SK-N-SH treated with all-trans-retinoic acid at 6 μM for 48 hours (cell line): ENCODE measurements at regions not wholly inside any gene's neighbourhood (a gene's known extent, or its start where the extent isn't known, plus 50 kb on each side); places are given as distances from the start of the nearest gene placed in this dataset.

Experiments
- ATAC-seq: fragments of 200-7000 bp; cut with Tn5 transposase; 3 replicates; pipeline ENCODE4 v1.9.1; 2020; ENCODE audit warnings: mild to moderate bottlenecking, moderate library complexity
- ARNTL ChIP-seq: fragments of 450-650 bp; formaldehyde crosslinking; IDR thresholded peaks from 2 replicates; pipeline ENCODE4 v1.5.0; 2020; ENCODE audit warnings: low read depth, mild to moderate bottlenecking, moderate library complexity, borderline replicate concordance
- CREB5 ChIP-seq: fragments of 250-450 bp; sonication (Bioruptor Pico); IDR thresholded peaks from 2 replicates; pipeline ENCODE4 v1.5.1; 2020; ENCODE audit warnings: low read depth, mild to moderate bottlenecking, moderate library complexity
- CSDC2 ChIP-seq: fragments of 250-450 bp; sonication (Bioruptor Pico); IDR thresholded peaks from 2 replicates; pipeline ENCODE4 v1.5.0; 2020; ENCODE audit warnings: mild to moderate bottlenecking, moderate library complexity
- CSRNP3 ChIP-seq: fragments of 250-450 bp; sonication (Bioruptor Pico); IDR thresholded peaks from 2 replicates; pipeline ENCODE4 v1.5.1; 2021; ENCODE audit warnings: mild to moderate bottlenecking, moderate library complexity
- ESRRG ChIP-seq: fragments of 250-450 bp; sonication (Bioruptor Pico); IDR thresholded peaks from 2 replicates; pipeline ENCODE4 v1.6.1; 2021; ENCODE audit warnings: mild to moderate bottlenecking
- GLIS3 ChIP-seq: fragments of 250-450 bp; sonication (Bioruptor Pico); IDR thresholded peaks from 2 replicates; pipeline ENCODE4 v1.5.0; 2020; ENCODE audit warnings: mild to moderate bottlenecking, moderate library complexity
- ISL1 ChIP-seq: fragments of 250-450 bp; sonication (Bioruptor Pico); IDR thresholded peaks from 2 replicates; pipeline ENCODE4 v2.1.2; 2022; ENCODE audit warnings: mild to moderate bottlenecking, moderate library complexity
- OSR1 ChIP-seq: fragments of 250-450 bp; sonication (Bioruptor Pico); IDR thresholded peaks from 2 replicates; pipeline ENCODE4 v1.8.0; 2022; ENCODE audit warnings: moderate library complexity, mild to moderate bottlenecking, inconsistent platforms
- PATZ1 ChIP-seq: fragments of 250-450 bp; sonication (Bioruptor Pico); IDR thresholded peaks from 2 replicates; pipeline ENCODE4 v1.8.0; 2020; ENCODE audit warnings: mild to moderate bottlenecking, moderate library complexity, borderline replicate concordance
- POU6F1 ChIP-seq: fragments of 250-450 bp; sonication (Bioruptor Pico); IDR thresholded peaks from 2 replicates; pipeline ENCODE4 v1.8.0; 2021; ENCODE audit warnings: low read depth, mild to moderate bottlenecking, moderate library complexity, borderline replicate concordance
- PPARA ChIP-seq: fragments of 250-450 bp; sonication (Bioruptor Pico); IDR thresholded peaks from 2 replicates; pipeline ENCODE4 v1.5.0; 2020; ENCODE audit warnings: mild to moderate bottlenecking, borderline replicate concordance
- RARB ChIP-seq: fragments of 250-450 bp; sonication (Bioruptor Pico); IDR thresholded peaks from 2 replicates; pipeline ENCODE4 v1.8.0; 2021; ENCODE audit warnings: mild to moderate bottlenecking, moderate library complexity
- SNAI2 ChIP-seq: fragments of 250-450 bp; sonication (Bioruptor Pico); IDR thresholded peaks from 2 replicates; pipeline ENCODE4 v1.5.0; 2020; ENCODE audit warnings: mild to moderate bottlenecking, moderate library complexity
- TCF4 ChIP-seq: fragments of 250-450 bp; sonication (Bioruptor Pico); IDR thresholded peaks from 2 replicates; pipeline ENCODE4 v1.8.0; 2021; ENCODE audit warnings: mild to moderate bottlenecking, moderate library complexity, borderline replicate concordance
- TOX ChIP-seq: fragments of 250-450 bp; sonication (Bioruptor Pico); IDR thresholded peaks from 2 replicates; pipeline ENCODE4 v1.8.0; 2021; ENCODE audit warnings: mild to moderate bottlenecking, moderate library complexity, borderline replicate concordance
- TSHZ2 ChIP-seq: fragments of 250-450 bp; sonication (Bioruptor Pico); IDR thresholded peaks from 2 replicates; pipeline ENCODE4 v1.5.0; 2020; ENCODE audit warnings: mild to moderate bottlenecking, moderate library complexity
- ZC3H10 ChIP-seq: fragments of 250-450 bp; sonication (Bioruptor Pico); IDR thresholded peaks from 2 replicates; pipeline ENCODE4 v1.5.1; 2021; ENCODE audit warnings: mild to moderate bottlenecking, moderate library complexity
- ZFP3 ChIP-seq: fragments of 250-450 bp; sonication (Bioruptor Pico); IDR thresholded peaks from 2 replicates; pipeline ENCODE4 v1.5.0; 2020; ENCODE audit warnings: mild to moderate bottlenecking, moderate library complexity
- ZNF565 ChIP-seq: fragments of 450-650 bp; formaldehyde crosslinking; conservative IDR thresholded peaks from 2 replicates; pipeline ENCODE4 v1.5.0; 2020; ENCODE audit warnings: low read depth, mild to moderate bottlenecking, moderate library complexity
- ZNF70 ChIP-seq: fragments of 450-650 bp; formaldehyde crosslinking; IDR thresholded peaks from 2 replicates; pipeline ENCODE4 v1.5.0; 2020; ENCODE audit warnings: mild to moderate bottlenecking, moderate library complexity

- ATAC-seq = no peak
- TF ChIP-seq TOX (CRISPR knock-in tag) (no peak), ARNTL (CRISPR knock-in tag) (no peak), RARB (CRISPR knock-in tag) (no peak), PPARA (CRISPR knock-in tag) (no peak), ZC3H10 (CRISPR knock-in tag) (no peak), ZNF70 (CRISPR knock-in tag) (no peak), SNAI2 (CRISPR knock-in tag) (no peak), ISL1 (CRISPR knock-in tag) (no peak), ESRRG (CRISPR knock-in tag) (no peak), TCF4 (CRISPR knock-in tag) (no peak), CREB5 (CRISPR knock-in tag) (no peak), TSHZ2 (CRISPR knock-in tag) (no peak), GLIS3 (CRISPR knock-in tag) (no peak)
Measured at GRCh38 chr12:47385653-47386052, 305.9 kb upstream of the AMIGO2 start.

GRCh38 chr12:47383942-47384341 lies 304.2 kb upstream of the AMIGO2 start:
- TF ChIP-seq GLIS3 (CRISPR knock-in tag) = no peak
- no peak for TF ChIP-seq PPARA (CRISPR knock-in tag)
- TF ChIP-seq ZFP3 (CRISPR knock-in tag) = no peak
- no peak for TF ChIP-seq TCF4 (CRISPR knock-in tag)
- no peak for TF ChIP-seq CSDC2 (CRISPR knock-in tag)
- no peak for TF ChIP-seq ZNF565 (CRISPR knock-in tag)
- no peak for TF ChIP-seq PATZ1 (CRISPR knock-in tag)
- TF ChIP-seq TOX (CRISPR knock-in tag) = no peak
- TF ChIP-seq CREB5 (CRISPR knock-in tag) = no peak
- TF ChIP-seq POU6F1 (CRISPR knock-in tag) = no peak
- TF ChIP-seq ISL1 (CRISPR knock-in tag) = no peak
- no peak for TF ChIP-seq OSR1 (CRISPR knock-in tag)
- no peak for TF ChIP-seq ESRRG (CRISPR knock-in tag)
- TF ChIP-seq CSRNP3 = no peak
- ATAC-seq = no peak
